HepG2 (cell line): ENCODE measurements at regions not wholly inside any gene's neighbourhood (a gene's known extent, or its start where the extent isn't known, plus 50 kb on each side); places are given as distances from the start of the nearest gene placed in this dataset.

Experiments used
- CHD2 ChIP-seq: IDR thresholded peaks from 2 replicates; pipeline ENCODE4 v1.6.1; 2011; ENCODE audit warnings: low read depth, low read length, improper control_type of control experiment
- STAG1 ChIP-seq: sonication (generic); formaldehyde crosslinking; IDR thresholded peaks from 2 replicates; pipeline ENCODE4 v1.4.0; 2020; ENCODE audit warnings: missing genetic modification reagents
- ZNF143 ChIP-seq: sonication (generic); formaldehyde crosslinking; IDR thresholded peaks from 2 replicates; pipeline ENCODE4 v1.4.0; 2020; ENCODE audit warnings: missing genetic modification reagents
- ZNF33A ChIP-seq: sonication (generic); formaldehyde crosslinking; IDR thresholded peaks from 2 replicates; pipeline ENCODE4 v1.5.1; 2020; ENCODE audit warnings: missing genetic modification reagents, mild to moderate bottlenecking, moderate library complexity, borderline replicate concordance

DNA sequence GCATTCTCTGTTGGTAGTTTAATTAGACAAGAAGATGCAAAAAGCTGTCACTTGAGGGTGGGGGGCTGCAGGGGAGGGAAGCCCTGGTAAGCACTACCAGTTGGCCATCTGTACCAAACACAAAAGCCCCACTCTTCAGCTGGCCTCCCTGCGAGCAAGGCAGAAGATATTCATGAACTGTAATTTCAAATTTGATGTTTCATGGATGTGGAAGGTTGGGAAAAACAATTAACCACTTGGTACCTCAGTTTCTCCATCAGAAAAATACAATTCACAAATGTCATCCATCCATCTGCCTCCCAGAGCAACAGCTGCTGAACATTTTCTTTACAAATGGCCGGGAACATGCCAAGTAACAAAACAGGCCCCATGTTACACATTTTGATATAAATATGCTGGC, 265.3 kb downstream of the HNRNPD start:
- TF ChIP-seq ZNF143 (CRISPR knock-in tag): no peak
- TF ChIP-seq ZNF33A (CRISPR knock-in tag): no peak
- no peak for TF ChIP-seq CHD2
- no peak for TF ChIP-seq STAG1 (CRISPR knock-in tag)
